ENCODE measurements at regions not wholly inside any gene's neighbourhood (a gene's known extent, or its start where the extent isn't known, plus 50 kb on each side); places are given as distances from the start of the nearest gene placed in this dataset.
"Not testable (repeated sequence)": the region's sequence is repeated elsewhere in the genome, so short reads cannot be mapped to it uniquely, and the experiment has no call there.

GRCh38 chr2:106257830-106258229 is 63.7 kb upstream of the UXS1 start:
- DNase-seq (ENCODE audit: low read depth): no peak

GRCh38 chr2:106257135-106257534 is 63.0 kb upstream of the UXS1 start:
- DNase-seq (ENCODE audit: low read depth): no peak

DNA sequence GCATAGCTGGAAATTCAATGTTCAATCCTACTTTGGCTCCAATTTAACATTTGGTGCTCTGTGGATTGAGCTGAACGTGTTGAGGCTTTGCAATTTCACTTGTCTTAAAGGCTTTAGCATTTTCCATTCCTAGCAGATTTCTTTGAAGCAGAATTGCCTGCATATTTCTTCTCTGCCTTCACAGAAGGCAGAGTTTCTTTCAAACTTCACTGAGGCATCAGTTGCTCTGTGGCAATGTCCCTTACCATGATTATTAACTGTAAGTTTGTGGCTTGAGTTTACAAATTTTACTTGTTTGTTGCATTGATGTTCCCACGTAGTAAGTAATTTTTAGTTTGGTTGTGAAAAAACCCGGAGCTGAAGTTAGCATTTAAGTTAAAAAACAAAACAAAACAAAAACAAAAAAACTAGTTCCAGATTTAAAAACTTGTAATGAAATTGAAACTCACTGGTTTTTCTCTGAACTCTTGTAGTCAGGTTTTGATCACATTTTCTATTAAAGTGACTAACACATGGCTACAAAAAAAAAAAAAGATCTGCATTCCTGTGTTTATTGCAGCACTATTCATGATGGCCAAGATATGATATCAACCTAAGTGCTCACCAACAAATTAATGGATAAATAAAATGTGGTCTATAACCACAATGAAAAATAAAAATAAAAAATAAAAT is 55.2 kb upstream of the UXS1 start:
- DNase-seq (ENCODE audit: low read depth): not testable (repeated sequence)

GRCh38 chr2:106248548-106249151 is 54.5 kb upstream of the UXS1 start:
- DNase-seq (ENCODE audit: low read depth): not testable (repeated sequence)
